ENCODE measurements at regions not wholly inside any gene's neighbourhood (a gene's known extent, or its start where the extent isn't known, plus 50 kb on each side); places are given as distances from the start of the nearest gene placed in this dataset.

DNA sequence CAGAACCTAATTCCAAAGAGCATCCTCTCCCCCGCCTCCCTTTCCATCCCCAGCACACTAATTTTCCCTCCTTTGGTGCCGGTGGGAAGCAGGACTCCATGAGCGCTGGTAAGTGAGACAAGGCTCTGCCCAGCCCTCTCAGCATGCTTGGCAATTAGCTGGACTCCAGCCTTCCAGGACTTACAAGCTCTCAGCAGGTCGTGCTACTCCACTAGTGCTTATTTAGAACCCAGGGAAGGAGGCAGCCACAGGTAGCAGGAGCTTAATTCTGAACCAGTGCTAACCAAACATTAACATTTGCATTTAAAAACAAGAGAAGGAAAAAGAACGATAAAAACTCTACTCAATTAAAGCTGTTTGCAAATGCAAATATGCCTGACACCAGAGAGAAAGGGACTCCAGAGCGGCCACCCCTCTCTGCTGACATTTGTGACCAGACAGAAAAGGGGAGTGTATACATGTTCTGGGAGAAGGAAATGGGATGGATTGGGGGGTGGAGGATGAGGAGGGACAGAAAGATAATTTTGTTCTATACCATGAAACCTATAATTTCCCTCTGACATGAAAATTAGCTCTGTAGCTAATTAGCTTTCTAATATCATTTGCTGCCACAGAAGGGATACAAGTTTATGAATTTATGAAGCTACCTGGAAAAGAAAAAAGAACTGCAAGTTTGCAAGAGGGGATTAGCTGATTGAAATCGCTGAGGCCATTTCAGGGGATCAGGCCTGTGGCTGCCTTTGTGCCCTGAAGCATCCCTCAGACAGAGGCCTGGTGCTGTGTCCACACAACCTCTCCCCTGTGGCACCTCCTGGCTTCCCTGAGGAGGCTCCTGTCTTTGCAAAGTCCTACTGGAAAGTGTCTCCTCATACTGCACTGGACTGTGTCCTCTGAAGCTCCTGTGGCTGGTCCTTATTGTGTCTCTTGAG lies 266.3 kb downstream of the SEC61B start:
- intact Hi-C loops (cut with micrococcal nuclease; ENCODE audit: unreplicated experiment) = no loop called here
- DNase-seq (ENCODE audit: low spot score) (no peak), ATAC-seq (no peak), FAIRE-seq (no peak)
- TF ChIP-seq MAFK (conservative IDR thresholded peaks at IDR 0.05 in 1 of 2, IDR thresholded peaks at IDR 0.05 in 1 of 2; ENCODE audit: low read length in 2 of 2) (no peak), PHF21A (CRISPR knock-in tag; IDR thresholded peaks at IDR 0.05) (no peak), KDM3A (CRISPR knock-in tag; IDR thresholded peaks at IDR 0.05; ENCODE audit: low read depth) (no peak), ZNF138 (CRISPR knock-in tag; IDR thresholded peaks at IDR 0.05; ENCODE audit: low read depth) (no peak), RBAK (CRISPR knock-in tag; IDR thresholded peaks at IDR 0.05) (no peak), ZBTB10 (CRISPR knock-in tag; IDR thresholded peaks at IDR 0.05; ENCODE audit: borderline replicate concordance) (no peak)
- TF ChIP-seq, protein P1, sequence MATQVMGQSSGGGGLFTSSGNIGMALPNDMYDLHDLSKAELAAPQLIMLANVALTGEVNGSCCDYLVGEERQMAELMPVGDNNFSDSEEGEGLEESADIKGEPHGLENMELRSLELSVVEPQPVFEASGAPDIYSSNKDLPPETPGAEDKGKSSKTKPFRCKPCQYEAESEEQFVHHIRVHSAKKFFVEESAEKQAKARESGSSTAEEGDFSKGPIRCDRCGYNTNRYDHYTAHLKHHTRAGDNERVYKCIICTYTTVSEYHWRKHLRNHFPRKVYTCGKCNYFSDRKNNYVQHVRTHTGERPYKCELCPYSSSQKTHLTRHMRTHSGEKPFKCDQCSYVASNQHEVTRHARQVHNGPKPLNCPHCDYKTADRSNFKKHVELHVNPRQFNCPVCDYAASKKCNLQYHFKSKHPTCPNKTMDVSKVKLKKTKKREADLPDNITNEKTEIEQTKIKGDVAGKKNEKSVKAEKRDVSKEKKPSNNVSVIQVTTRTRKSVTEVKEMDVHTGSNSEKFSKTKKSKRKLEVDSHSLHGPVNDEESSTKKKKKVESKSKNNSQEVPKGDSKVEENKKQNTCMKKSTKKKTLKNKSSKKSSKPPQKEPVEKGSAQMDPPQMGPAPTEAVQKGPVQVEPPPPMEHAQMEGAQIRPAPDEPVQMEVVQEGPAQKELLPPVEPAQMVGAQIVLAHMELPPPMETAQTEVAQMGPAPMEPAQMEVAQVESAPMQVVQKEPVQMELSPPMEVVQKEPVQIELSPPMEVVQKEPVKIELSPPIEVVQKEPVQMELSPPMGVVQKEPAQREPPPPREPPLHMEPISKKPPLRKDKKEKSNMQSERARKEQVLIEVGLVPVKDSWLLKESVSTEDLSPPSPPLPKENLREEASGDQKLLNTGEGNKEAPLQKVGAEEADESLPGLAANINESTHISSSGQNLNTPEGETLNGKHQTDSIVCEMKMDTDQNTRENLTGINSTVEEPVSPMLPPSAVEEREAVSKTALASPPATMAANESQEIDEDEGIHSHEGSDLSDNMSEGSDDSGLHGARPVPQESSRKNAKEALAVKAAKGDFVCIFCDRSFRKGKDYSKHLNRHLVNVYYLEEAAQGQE (IDR thresholded peaks at IDR 0.05; ENCODE audit: borderline replicate concordance in 1 of 2, low read depth in 1 of 2, low read length in 2 of 2) = no peak
- TF ChIP-seq, protein P2, sequence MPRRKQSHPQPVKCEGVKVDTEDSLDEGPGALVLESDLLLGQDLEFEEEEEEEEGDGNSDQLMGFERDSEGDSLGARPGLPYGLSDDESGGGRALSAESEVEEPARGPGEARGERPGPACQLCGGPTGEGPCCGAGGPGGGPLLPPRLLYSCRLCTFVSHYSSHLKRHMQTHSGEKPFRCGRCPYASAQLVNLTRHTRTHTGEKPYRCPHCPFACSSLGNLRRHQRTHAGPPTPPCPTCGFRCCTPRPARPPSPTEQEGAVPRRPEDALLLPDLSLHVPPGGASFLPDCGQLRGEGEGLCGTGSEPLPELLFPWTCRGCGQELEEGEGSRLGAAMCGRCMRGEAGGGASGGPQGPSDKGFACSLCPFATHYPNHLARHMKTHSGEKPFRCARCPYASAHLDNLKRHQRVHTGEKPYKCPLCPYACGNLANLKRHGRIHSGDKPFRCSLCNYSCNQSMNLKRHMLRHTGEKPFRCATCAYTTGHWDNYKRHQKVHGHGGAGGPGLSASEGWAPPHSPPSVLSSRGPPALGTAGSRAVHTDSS (CRISPR knock-in tag; conservative IDR thresholded peaks at IDR 0.05) = no peak
- TF ChIP-seq, protein P3, sequence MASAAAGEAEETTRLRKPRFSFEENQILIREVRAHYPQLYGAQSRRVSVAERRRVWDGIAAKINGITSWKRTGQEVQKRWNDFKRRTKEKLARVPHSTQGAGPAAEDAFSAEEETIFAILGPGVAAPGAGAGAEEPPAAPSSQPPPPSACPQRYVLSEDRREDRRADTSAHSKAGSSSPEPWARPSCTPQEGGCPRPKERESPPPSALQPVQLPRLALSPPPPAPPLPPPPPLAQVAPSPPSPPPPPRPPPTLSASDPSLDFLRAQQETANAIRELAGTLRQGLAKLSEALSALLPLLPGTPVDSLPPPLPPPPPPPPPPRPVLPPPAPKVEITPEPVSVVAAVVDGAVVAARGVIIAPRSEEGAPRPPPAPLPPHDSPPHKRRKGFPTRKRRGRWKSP (CRISPR knock-in tag; IDR thresholded peaks at IDR 0.05) = no peak
- TF ChIP-seq, protein P4, sequence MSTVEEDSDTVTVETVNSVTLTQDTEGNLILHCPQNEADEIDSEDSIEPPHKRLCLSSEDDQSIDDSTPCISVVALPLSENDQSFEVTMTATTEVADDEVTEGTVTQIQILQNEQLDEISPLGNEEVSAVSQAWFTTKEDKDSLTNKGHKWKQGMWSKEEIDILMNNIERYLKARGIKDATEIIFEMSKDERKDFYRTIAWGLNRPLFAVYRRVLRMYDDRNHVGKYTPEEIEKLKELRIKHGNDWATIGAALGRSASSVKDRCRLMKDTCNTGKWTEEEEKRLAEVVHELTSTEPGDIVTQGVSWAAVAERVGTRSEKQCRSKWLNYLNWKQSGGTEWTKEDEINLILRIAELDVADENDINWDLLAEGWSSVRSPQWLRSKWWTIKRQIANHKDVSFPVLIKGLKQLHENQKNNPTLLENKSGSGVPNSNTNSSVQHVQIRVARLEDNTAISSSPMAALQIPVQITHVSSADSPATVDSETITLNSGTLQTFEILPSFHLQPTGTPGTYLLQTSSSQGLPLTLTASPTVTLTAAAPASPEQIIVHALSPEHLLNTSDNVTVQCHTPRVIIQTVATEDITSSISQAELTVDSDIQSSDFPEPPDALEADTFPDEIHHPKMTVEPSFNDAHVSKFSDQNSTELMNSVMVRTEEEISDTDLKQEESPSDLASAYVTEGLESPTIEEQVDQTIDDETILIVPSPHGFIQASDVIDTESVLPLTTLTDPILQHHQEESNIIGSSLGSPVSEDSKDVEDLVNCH (CRISPR knock-in tag; IDR thresholded peaks at IDR 0.05) = no peak
- BruUV-seq (replicated peaks) = no TSS peak
- Histone ChIP-seq H3K27me3 (ENCODE audit: control insufficient read depth in 1 of 2, insufficient read depth in 2 of 2, low read length in 2 of 2) (peaks cover 0 to 3% of the 10 kb centered on the region in 2 experiments; a peak in 1 of 5 replicates), H3K79me2 (ENCODE audit: insufficient read depth, low read length) (no peaks in the 10 kb centered on the region), H3K36me3 (replicated peaks in 1 of 2; ENCODE audit: control insufficient read depth in 1 of 2, insufficient read depth in 2 of 2, low read length in 2 of 2) (no peaks in the 10 kb centered on the region), H3K9ac (ENCODE audit: insufficient read depth, low read depth, low read length) (no peak overlapping the region), H4K20me1 (ENCODE audit: insufficient read depth, low read length) (no peaks in the 10 kb centered on the region), H3K4me3 (replicated peaks in 1 of 3; ENCODE audit: insufficient read depth in 1 of 3, low read depth in 2 of 3, low read length in 3 of 3) (no peak overlapping the region), H3K4me2 (ENCODE audit: low read depth, low read length) (no peak overlapping the region), H3K27ac (ENCODE audit: extremely low read length, insufficient read depth, low read length) (no peak overlapping the region), H2AFZ (ENCODE audit: low read length) (no peak overlapping the region), H3K9me3 (ENCODE audit: low read length) (no peaks in the 10 kb centered on the region), H3K4me1 (ENCODE audit: insufficient read depth, low read length) (no peaks in the 10 kb centered on the region)
- in situ Hi-C loops (cut with HindIII; ENCODE audit: extremely low pct_ligation_motif_present, low pct_unique_long_range_greater_than_20kb) = no loop called here
- WGBS (ENCODE audit: low lambda C conversion rate) = 13% methylated on average over 7 of the region's 7 CpGs
- ChIA-PET CTCF (ENCODE audit: low intra/inter-chr PET ratio, low total read pairs) (no interaction called here), POLR2A (no interaction called here)
